Activated naive CD8-positive, alpha-beta T cell (primary cell): ENCODE measurements at regions not wholly inside any gene's neighbourhood (a gene's known extent, or its start where the extent isn't known, plus 50 kb on each side); places are given as distances from the start of the nearest gene placed in this dataset.

Experiments used
- H3K27ac Mint-ChIP-seq: one replicate; pipeline ENCODE4 v1.8.0; 2021; ENCODE audit warnings: mixed read lengths
- H3K27me3 Mint-ChIP-seq: one replicate; pipeline ENCODE4 v1.8.0; 2021; ENCODE audit warnings: mixed read lengths
- H3K36me3 Mint-ChIP-seq: one replicate; pipeline ENCODE4 v1.8.0; 2021; ENCODE audit warnings: mixed read lengths
- H3K4me1 Mint-ChIP-seq: one replicate; pipeline ENCODE4 v1.8.0; 2021; ENCODE audit warnings: low read depth, mixed read lengths
- H3K4me3 Mint-ChIP-seq: one replicate; pipeline ENCODE4 v1.8.0; 2021; ENCODE audit warnings: mild to moderate bottlenecking, mixed read lengths
- H3K9me3 Mint-ChIP-seq: one replicate; pipeline ENCODE4 v1.8.0; 2021; ENCODE audit warnings: low read depth, mixed read lengths

DNA sequence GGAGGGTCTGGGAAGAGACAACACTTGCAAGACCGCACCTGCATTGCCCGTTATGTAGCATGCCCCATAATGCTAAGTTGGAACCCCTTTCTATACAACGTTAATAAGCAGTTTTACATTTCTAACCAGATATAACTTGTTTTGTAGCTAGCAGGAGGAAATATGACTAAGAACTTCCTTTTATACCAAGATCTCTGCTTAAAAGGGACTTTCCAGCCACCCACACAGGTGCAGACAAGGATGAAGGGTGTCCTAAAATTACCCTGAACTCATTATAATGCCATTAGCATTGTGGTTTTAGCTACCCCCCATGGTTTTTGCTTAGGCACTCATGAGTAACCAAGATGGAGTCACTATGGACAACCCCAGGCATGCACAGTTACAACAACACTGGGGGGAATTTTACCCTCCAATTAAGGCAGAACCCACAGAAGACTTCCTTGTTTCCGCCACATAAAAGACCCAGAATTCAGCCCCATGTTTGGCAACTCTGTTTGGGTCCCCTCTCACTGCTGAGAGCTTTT lies 362.8 kb downstream of the CBLN2 start:
- Mint-ChIP-seq H3K4me1 (no peaks in the 10 kb centered on the region), H3K27me3 (no peaks in the 10 kb centered on the region), H3K4me3 (no peak overlapping the region), H3K27ac (no peak overlapping the region), H3K9me3 (peaks cover 7% of the 10 kb centered on the region), H3K36me3 (no peaks in the 10 kb centered on the region)

DNA sequence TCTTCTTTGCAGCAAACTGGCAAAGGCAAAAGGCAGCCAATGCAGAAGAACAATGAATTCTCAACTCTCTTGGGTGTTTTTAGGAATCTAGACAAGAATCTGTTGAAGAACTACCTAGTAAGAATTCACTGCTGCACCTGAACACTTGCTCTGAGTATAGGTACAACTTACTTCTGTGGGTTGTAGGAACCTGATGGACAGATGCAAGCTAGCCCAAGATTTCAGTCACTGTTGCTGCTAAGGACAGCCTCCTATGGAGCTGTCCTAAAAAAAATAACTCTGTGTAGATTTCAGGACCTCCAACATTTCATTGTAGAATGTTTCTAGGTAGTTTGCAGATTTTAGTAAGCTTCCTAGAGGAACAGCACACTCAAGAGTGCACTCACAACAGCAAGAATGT lies 363.5 kb downstream of the CBLN2 start:
- Mint-ChIP-seq H3K27ac (no peak overlapping the region), H3K4me1 (no peaks in the 10 kb centered on the region), H3K36me3 (no peaks in the 10 kb centered on the region), H3K4me3 (no peak overlapping the region), H3K9me3 (peaks cover 10% of the 10 kb centered on the region), H3K27me3 (no peaks in the 10 kb centered on the region)

DNA sequence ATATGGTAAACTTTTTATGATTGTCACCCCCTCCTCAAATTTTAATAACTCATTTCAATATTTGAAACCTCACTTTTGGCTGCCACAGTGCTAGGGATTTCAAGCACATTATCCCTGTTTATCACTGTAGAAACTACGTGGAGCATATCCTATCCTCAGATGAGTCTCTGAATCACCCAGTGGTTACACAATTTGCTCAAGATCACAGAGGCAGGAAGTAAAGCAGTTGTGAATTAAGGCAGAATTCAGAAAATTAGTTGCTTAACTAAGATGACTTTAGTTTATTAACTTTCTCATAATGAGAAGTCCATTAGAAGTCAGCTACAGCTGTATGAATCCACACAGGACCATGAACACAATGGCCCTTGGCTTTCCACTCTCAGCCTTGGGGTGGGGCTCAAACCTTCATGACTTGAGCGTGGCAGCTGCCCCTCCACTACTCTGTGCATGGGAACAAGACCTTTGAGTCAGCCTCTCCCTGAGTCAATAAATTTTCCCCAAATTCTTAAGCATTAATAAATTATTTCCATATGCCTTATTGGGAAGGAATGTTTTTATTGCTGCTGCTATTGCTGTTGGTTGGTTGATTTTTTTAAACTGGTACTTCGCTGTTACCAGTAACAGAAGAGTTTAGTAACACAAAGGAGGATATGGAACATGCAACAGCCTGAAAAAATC lies 369.0 kb downstream of the CBLN2 start:
- peaks cover 10% of the 10 kb centered on the region for H3K9me3 Mint-ChIP-seq

DNA sequence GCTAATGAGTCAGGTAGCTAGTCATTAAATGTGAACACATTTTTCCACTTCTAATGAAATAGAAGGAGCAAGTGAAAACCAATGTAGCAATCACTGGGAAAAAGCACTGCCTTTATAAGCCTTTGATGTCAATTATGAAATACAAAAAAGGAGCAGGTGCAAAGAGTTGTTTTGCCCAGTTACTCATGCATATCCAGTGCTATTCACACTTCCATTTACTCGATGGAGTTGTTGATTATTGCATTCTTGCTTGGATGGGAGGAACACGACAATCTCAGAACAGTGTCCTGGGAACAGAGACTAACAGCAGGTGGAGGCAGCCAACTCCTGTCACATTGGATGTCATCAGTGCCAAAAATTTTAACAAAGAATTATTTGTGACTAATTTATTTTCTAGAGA lies 372.5 kb downstream of the CBLN2 start:
- Mint-ChIP-seq H3K27me3 (no peaks in the 10 kb centered on the region), H3K36me3 (no peaks in the 10 kb centered on the region), H3K27ac (no peak overlapping the region), H3K4me1 (no peaks in the 10 kb centered on the region), H3K4me3 (no peak overlapping the region), H3K9me3 (peaks cover 9% of the 10 kb centered on the region)

More for the DNA sequence above, 369.0 kb downstream of the CBLN2 start:
- Mint-ChIP-seq H3K27me3 (no peaks in the 10 kb centered on the region), H3K4me1 (no peaks in the 10 kb centered on the region), H3K27ac (no peak overlapping the region), H3K4me3 (no peak overlapping the region), H3K36me3 (no peaks in the 10 kb centered on the region)

DNA sequence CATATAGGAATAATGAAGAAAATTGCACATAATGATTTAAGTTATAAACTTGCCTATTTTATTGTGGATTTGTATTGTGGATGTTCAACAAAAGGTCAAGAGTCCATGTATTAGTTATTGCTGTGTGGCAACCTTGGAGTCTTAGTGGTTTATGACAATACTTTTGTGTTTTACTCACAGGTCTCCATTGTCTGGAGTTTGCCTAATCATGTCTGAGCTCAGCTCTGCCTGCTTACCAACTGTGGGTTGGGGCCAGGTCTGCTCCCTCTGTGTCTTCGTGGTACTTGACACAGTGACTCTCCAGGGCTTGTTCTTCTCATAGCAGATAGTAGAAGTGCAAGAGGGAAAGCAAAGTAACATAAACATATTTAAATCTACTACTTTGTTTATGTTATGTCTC lies 382.5 kb downstream of the CBLN2 start:
- Mint-ChIP-seq H3K27me3 (no peaks in the 10 kb centered on the region), H3K4me1 (no peaks in the 10 kb centered on the region), H3K36me3 (no peaks in the 10 kb centered on the region), H3K4me3 (no peak overlapping the region), H3K27ac (no peak overlapping the region), H3K9me3 (peaks cover 9% of the 10 kb centered on the region)

DNA sequence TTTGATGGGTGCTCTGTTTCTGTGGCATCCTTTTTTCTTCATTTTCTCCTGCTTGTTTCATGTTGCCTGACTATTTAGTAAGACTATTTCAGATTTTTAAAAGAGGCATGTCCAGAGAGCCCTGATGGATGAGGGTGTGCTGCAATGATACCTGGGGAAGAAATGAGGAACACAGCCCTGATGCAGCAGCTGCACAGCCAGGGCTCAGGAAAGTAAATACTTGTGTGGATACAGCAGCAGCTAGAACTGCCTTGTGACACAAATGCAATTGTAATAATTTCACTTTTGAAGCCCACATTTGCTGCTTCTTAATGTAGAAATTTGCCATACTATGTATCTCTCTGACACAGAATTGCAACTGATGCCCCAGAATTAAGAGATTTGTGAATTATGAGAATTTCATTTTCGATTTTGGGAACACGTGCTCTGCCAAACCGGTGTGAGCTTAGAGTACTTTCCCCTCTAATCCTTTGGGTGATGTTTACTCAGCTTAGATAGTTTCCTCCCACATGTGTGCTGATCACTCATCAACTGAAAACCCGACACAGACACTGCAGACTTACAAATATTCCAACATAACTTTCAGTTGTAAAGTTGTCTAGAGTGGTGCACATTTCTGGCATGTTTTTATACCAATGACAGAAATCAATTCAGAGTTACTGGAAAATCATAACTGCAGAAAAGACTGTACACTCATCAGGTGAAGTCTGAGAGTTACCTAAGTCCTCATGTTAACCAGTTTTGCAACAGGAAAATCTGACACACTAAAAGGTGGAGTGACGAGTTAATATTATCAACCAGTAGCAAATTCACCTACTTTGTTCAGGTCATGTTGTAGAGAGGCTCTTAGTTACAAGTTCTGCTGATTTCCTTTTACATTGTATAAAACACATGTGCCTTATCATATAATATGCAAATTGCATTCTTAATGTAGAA lies 383.4 kb downstream of the CBLN2 start:
- Mint-ChIP-seq H3K4me3 (no peak overlapping the region), H3K36me3 (no peaks in the 10 kb centered on the region), H3K9me3 (peaks cover 9% of the 10 kb centered on the region), H3K4me1 (no peaks in the 10 kb centered on the region), H3K27me3 (no peaks in the 10 kb centered on the region), H3K27ac (no peak overlapping the region)

DNA sequence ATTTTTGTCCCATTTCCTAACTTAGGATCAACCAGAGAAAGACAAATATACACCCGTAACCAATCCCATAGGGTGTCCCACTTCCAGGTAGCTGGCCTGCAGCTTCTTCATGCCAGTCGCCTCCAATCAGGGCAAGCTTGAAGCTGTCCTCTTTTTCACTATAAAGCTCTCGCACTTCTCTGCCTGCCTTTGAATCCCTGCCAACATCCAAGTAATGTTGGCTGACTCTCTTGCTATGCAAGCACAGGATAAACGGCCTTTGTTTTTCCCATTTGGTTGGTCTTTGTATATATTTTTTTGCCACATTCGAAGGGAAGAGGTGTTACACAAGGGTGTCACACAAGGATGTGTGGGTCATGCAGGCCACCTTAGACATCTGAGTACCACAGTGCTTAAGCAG lies 388.8 kb downstream of the CBLN2 start:
- H3K36me3 Mint-ChIP-seq = no peaks in the 10 kb centered on the region
- no peak overlapping the region for H3K4me3 Mint-ChIP-seq
- H3K4me1 Mint-ChIP-seq = no peaks in the 10 kb centered on the region
- no peaks in the 10 kb centered on the region for H3K27me3 Mint-ChIP-seq
- H3K27ac Mint-ChIP-seq = no peak overlapping the region
- H3K9me3 Mint-ChIP-seq = peaks cover 9% of the 10 kb centered on the region

DNA sequence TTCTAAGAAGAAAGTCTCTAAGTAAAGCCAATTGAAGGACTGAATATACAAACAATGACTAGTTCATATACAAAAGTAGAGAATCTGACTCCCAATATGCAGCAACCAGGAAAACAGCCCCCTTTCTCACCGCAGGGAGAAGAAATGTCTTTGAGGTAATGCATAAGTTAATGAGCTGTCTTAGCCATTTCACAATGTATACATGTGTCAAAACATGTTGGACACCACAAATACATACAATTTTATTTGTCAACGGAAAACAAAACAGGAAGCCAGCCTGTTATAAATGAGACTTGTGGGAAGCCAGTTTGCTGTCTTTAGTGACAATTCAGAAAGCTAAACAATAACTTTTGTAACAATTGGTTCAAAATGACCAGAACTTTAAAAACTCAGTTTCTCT lies 389.2 kb downstream of the CBLN2 start:
- no peak overlapping the region for H3K4me3 Mint-ChIP-seq
- H3K9me3 Mint-ChIP-seq = peaks cover 9% of the 10 kb centered on the region

DNA sequence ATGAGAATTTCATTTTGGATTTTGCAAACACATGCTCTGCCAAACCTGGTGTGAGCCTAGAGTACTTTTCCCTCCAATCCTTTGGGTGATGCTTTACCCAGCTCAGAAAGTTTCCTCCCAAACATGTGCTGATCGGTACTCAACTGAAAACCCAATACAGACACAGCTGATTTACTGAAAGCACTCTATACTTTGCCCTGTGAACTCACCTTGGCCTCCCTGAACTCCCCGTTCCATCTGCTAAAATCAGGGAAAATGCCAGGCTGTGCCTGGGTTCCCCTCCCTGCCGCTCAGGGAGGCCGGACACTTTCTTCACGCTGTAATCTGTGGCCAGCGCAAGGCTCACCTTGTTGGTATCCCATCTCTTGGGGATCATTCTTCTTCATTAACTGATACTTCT lies 391.2 kb downstream of the CBLN2 start:
- H3K4me3 Mint-ChIP-seq = no peak overlapping the region
- no peak overlapping the region for H3K27ac Mint-ChIP-seq
- peaks cover 5% of the 10 kb centered on the region for H3K9me3 Mint-ChIP-seq
- no peaks in the 10 kb centered on the region for H3K27me3 Mint-ChIP-seq
- H3K36me3 Mint-ChIP-seq = no peaks in the 10 kb centered on the region
- no peaks in the 10 kb centered on the region for H3K4me1 Mint-ChIP-seq

More for the DNA sequence above, 389.2 kb downstream of the CBLN2 start:
- Mint-ChIP-seq H3K36me3 (no peaks in the 10 kb centered on the region), H3K27ac (no peak overlapping the region), H3K27me3 (no peaks in the 10 kb centered on the region), H3K4me1 (no peaks in the 10 kb centered on the region)

DNA sequence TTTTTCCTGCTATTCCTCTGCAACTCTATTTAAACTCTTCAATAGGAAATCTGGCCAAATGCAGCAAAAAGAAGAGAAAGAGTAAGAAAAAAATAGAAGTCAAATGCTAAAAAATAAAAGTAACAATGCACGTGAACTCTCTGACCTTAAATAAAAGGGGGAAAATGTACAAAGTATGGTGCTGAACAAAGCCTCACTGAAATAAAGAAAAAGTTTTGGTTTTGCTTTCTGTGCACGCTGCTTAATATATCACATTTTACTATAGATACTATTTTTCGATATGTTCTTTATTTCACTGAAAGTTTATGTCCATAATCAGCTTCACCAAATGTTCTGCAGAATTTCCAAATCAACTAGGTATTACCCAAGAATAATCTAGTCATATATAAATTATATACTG lies 396.3 kb downstream of the CBLN2 start:
- Mint-ChIP-seq H3K9me3 (no peaks in the 10 kb centered on the region), H3K27me3 (no peaks in the 10 kb centered on the region), H3K36me3 (no peaks in the 10 kb centered on the region), H3K4me1 (no peaks in the 10 kb centered on the region), H3K27ac (no peak overlapping the region), H3K4me3 (no peak overlapping the region)

DNA sequence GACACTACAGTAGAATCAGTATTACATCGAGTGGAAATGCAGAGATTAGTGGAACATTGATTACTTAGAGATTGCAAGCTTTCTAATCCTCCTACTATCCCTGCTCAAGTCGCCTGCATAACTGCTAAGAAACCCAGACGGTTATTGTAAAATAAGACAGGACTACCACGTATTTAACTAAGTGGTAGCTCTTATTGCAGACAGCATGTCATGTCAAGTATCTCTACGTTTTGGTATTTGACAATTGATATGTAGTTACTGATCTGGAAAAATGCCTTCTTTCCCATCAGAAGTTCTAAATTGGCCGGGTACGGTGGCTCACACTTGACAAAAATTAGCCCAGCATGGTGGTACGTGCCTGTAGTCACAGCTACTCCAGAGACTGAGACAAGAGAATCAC lies 404.1 kb downstream of the CBLN2 start:
- Mint-ChIP-seq H3K27ac (no peak overlapping the region), H3K4me3 (no peak overlapping the region), H3K9me3 (peaks cover 13% of the 10 kb centered on the region), H3K36me3 (no peaks in the 10 kb centered on the region), H3K27me3 (no peaks in the 10 kb centered on the region), H3K4me1 (no peaks in the 10 kb centered on the region)

DNA sequence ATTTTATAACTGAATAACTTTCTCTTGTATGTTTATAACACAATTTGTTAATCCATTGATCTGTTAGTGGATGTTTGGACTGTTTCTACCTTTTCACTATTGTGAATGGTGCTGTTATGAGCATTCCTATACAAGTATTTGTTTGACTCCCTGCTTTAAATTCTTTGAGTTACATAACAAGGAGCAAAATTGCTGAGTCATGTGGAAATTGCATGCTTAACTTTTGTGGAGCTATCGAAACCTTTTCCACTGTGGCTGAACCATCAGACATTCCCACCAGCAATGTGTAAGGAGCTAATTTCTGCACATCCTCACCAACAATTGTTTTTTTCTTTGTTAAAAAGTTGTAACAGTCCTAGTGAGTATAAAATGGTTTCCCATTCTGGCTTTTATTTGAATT lies 415.5 kb downstream of the CBLN2 start:
- Mint-ChIP-seq H3K4me1 (no peaks in the 10 kb centered on the region), H3K36me3 (no peaks in the 10 kb centered on the region), H3K27me3 (no peaks in the 10 kb centered on the region), H3K27ac (no peak overlapping the region), H3K9me3 (no peaks in the 10 kb centered on the region), H3K4me3 (no peak overlapping the region)

DNA sequence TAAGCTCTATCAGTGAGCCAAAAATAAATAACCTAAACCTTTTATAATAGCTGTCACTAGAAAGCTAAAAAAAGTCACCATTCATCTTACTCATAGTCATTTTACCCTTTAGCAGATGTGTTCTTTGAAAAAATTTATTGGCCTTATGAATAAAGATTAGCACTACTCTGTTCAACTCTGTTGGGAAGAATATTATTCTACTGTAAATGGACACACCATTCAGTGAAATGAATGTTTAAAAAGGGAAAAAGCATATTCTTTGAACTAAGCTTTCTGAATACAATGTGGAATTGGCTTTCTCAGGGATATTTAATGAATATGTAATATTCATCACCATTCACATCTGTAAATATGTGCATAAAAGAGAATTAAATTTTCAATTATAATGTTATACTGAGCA lies 422.0 kb downstream of the CBLN2 start:
- Mint-ChIP-seq H3K4me1 (no peaks in the 10 kb centered on the region), H3K9me3 (no peaks in the 10 kb centered on the region)

DNA sequence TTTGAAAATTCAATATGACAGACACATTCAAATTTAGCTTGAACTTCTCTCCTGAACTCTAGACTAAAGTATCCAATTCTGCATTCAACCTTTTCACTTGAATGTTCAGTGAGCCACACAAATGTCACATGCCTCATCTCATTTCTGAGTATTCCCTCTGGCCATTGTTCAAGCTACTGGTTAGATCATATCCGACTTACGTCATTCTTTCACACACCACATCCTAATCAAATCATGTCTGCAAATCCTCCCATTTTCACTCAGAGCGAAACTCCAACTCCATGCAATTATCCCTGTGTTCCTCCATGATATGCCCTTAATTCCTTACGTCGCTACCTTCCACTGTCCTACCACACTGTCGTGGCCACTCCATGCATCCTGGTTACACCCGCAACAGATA lies 425.1 kb downstream of the CBLN2 start:
- Mint-ChIP-seq H3K36me3 (no peaks in the 10 kb centered on the region), H3K27me3 (no peaks in the 10 kb centered on the region), H3K4me3 (no peak overlapping the region), H3K27ac (no peak overlapping the region), H3K4me1 (no peaks in the 10 kb centered on the region), H3K9me3 (peaks cover 5% of the 10 kb centered on the region)

More for the DNA sequence above, 422.0 kb downstream of the CBLN2 start:
- Mint-ChIP-seq H3K36me3 (no peaks in the 10 kb centered on the region), H3K27ac (no peak overlapping the region), H3K4me3 (no peak overlapping the region), H3K27me3 (no peaks in the 10 kb centered on the region)

DNA sequence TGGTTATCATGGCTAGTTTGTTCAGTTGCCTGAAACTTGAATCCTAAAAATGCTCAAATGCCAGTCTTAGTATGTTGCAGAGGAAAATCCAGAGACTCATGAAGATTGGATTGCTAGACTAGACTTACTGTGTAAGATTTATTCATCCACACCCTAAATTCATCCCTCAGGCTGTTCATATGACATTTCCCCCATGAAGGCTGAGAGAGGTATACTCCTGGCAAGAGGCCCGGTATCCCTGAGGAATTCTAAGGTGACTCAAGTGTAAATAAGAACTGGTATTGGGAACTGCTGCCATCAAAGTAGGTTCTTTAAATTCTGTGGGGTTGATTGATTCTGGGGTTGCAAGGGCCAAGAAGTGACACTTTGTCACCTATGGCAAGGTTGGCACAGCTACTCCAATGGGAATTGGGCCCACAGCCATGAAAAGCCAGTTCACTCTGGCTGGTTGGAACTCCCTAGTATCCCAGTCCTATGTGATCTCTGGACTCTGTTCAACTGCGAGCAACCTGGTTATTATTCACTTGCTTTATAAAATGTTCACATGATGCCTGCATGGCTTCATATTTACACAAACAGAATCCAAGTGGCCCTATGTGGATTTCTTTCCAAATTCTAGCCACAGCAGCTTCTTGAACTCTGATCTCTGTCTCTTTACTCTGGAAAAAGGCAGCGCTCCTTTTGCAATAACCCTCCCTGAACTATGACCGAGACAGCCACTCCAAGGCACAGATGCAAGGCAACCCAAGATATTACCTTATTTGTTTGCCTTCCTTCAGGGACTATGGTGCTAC lies 429.1 kb downstream of the CBLN2 start:
- Mint-ChIP-seq H3K27me3 (no peaks in the 10 kb centered on the region), H3K27ac (no peak overlapping the region)

More for the DNA sequence above, 429.1 kb downstream of the CBLN2 start:
- H3K4me1 Mint-ChIP-seq = no peaks in the 10 kb centered on the region
- H3K9me3 Mint-ChIP-seq = peaks cover 5% of the 10 kb centered on the region
- no peaks in the 10 kb centered on the region for H3K36me3 Mint-ChIP-seq
- no peak overlapping the region for H3K4me3 Mint-ChIP-seq
